Adrenal gland (tissue), 9 donors: ENCODE measurements at regions not wholly inside any gene's neighbourhood (a gene's known extent, or its start where the extent isn't known, plus 50 kb on each side); places are given as distances from the start of the nearest gene placed in this dataset.
"Not testable (repeated sequence)": the region's sequence is repeated elsewhere in the genome, so short reads cannot be mapped to it uniquely, and the experiment has no call there.

Experiments used
- DNase-seq, 7 donors: peaks; one replicate each; pipeline ENCODE4 v3.0.0-alpha.2; 2019 to 2020
- H3K27ac ChIP-seq, 5 donors: fragments of 200-600 bp; sonication (generic) in 4 of 5; 1 replicate in 3 of 5; 2 replicates in 2 of 5; pipeline versions ENCODE4 v1.5.1 to v1.8.0; 2016 to 2020; ENCODE audit warnings: mild to moderate bottlenecking in 1 of 5
- H3K27me3 ChIP-seq: fragments of 200-600 bp; 2 replicates; pipeline ENCODE4 v1.8.0; 2021
- H3K36me3 ChIP-seq, 2 donors: fragments of 200-600 bp; replicated peaks in 1 of 2; 1 replicate in 1 of 2; 2 replicates in 1 of 2; pipeline versions ENCODE4 v1.5.1 to v1.8.0; 2018 to 2022
- H3K4me1 ChIP-seq, 2 donors: fragments of 200-600 bp; replicated peaks in 1 of 2; 1 replicate in 1 of 2; 2 replicates in 1 of 2; pipeline versions ENCODE4 v1.5.1 to v1.8.0; 2018 to 2021
- H3K4me3 ChIP-seq, 4 donors: fragments of 200-600 bp; sonication (generic) in 3 of 4; one replicate each; pipeline ENCODE4 v1.5.1; 2016 to 2018
- H3K9me3 ChIP-seq, 3 donors: fragments of 200-600 bp; sonication (generic) in 1 of 3; replicated peaks in 1 of 3; 1 replicate in 2 of 3; 2 replicates in 1 of 3; pipeline versions ENCODE4 v1.5.1 to v1.8.0; 2016 to 2021
- POLR2A ChIP-seq, 2 donors: fragments of 450-650 bp; IDR thresholded peaks; one replicate each; pipeline ENCODE4 v1.6.1; 2017; ENCODE audit warnings: antibody characterized with exemption in 2 of 2, mild to moderate bottlenecking in 2 of 2, moderate library complexity in 1 of 2
- WGBS, 4 donors: extraction: QIAGEN DNeasy Blood & Tissue Kit in 2 of 4; methylation state at CpG; one replicate each; pipeline versions ENCODE4 v1.1.5 to v1.1.7; 2013 to 2017; 5-methylcytosine and 5-hydroxymethylcytosine counted together
- intact Hi-C, 2 donors: fragments of 100-400 bp; cut with DNase I; formaldehyde crosslinking; loops; one replicate each; pipeline versions ENCODE4 v1.14.1 to v1.15.0; 2022 to 2023
- TF ChIP-seq, protein P1 (sequence below), 6 experiments: fragments of 450-650 bp in 4 of 6; fragments of 200-600 bp in 2 of 6; sonication (generic) in 1 of 6; IDR thresholded peaks; 1 replicate in 5 of 6; 2 replicates in 1 of 6; pipeline versions ENCODE4 v1.5.1 to v1.8.0; 2016 to 2021; ENCODE audit warnings: antibody characterized with exemption in 6 of 6, mild to moderate bottlenecking in 2 of 6, moderate library complexity in 1 of 6
- donor health status: healthy with polysubstance abuse.
- donor health status: Bipolar disorder and iron deficiency.
- donor health status: DM: yes; HTN: yes; CAD: no.
- donor health status: DM: no; HTN: no; CAD: no.
- donor health status: DM: no; HTN: no; CAD: no.

GRCh38 chr12:124088217-124088907 is 115.3 kb downstream of the ZNF664 start:
- intact Hi-C loops, result no loop called here
- no peak overlapping the region for H3K4me3 ChIP-seq
- no peak overlapping the region for H3K27ac ChIP-seq
- no peaks in the 10 kb centered on the region for H3K4me1 ChIP-seq
- TF ChIP-seq POLR2A (IDR thresholded peaks at IDR 0.05), result no peak
- TF ChIP-seq, protein P1, sequence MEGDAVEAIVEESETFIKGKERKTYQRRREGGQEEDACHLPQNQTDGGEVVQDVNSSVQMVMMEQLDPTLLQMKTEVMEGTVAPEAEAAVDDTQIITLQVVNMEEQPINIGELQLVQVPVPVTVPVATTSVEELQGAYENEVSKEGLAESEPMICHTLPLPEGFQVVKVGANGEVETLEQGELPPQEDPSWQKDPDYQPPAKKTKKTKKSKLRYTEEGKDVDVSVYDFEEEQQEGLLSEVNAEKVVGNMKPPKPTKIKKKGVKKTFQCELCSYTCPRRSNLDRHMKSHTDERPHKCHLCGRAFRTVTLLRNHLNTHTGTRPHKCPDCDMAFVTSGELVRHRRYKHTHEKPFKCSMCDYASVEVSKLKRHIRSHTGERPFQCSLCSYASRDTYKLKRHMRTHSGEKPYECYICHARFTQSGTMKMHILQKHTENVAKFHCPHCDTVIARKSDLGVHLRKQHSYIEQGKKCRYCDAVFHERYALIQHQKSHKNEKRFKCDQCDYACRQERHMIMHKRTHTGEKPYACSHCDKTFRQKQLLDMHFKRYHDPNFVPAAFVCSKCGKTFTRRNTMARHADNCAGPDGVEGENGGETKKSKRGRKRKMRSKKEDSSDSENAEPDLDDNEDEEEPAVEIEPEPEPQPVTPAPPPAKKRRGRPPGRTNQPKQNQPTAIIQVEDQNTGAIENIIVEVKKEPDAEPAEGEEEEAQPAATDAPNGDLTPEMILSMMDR (IDR thresholded peaks at IDR 0.05), result no peak
- H3K27me3 ChIP-seq, result no peaks in the 10 kb centered on the region
- no peak for DNase-seq
- H3K9me3 ChIP-seq, result no peaks in the 10 kb centered on the region
- H3K36me3 ChIP-seq, result no peaks in the 10 kb centered on the region
- 80 to 87% (median 85%) methylated on average over 16 of the region's 16 CpGs for WGBS, 4 donors

GRCh38 chr12:124089181-124089914 is 116.3 kb downstream of the ZNF664 start:
- intact Hi-C loops, H3K4me3 ChIP-seq: not testable (repeated sequence)

DNA sequence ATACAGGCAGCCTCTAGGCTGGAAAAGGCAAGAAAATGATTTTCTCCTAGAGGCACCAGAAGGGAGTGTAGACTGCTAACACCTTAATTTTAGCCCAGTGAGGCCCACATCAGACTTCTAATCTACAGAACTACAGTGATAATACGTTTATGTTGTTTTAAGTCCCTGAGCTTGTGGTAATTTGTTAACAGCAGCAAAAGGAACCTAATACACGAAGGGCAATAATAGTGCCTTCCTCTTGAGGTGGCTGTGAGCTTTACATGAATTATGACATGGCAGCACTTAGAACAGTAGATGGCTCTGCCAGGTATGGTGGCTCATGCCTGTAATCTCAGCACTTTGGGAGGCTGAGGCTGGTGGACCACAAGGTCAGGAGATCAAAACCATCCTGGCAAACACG is 118.8 kb downstream of the ZNF664 start:
- DNase-seq, result no peak
- no peaks in the 10 kb centered on the region for H3K4me1 ChIP-seq
- WGBS, 4 donors, result 79 to 94% (median 87%) methylated on average over 3 of the region's 3 CpGs
- no peaks in the 10 kb centered on the region for H3K9me3 ChIP-seq
- intact Hi-C loops, result no loop called here
- TF ChIP-seq, protein P1 (IDR thresholded peaks at IDR 0.05), result no peak
- no peak for TF ChIP-seq POLR2A (IDR thresholded peaks at IDR 0.05)
- H3K27ac ChIP-seq, result no peak overlapping the region
- H3K4me3 ChIP-seq, result no peak overlapping the region
- H3K36me3 ChIP-seq, result no peaks in the 10 kb centered on the region
- H3K27me3 ChIP-seq, result no peaks in the 10 kb centered on the region

More at GRCh38 chr12:124089181-124089914, 116.3 kb downstream of the ZNF664 start:
- not testable (repeated sequence) for H3K4me1 ChIP-seq, H3K27me3 ChIP-seq, H3K27ac ChIP-seq, DNase-seq, H3K36me3 ChIP-seq, H3K9me3 ChIP-seq
- WGBS, 4 donors, result 91 to 96% (median 95%) methylated on average over 7 to 8 of the region's 11 CpGs

GRCh38 chr12:124092532-124092931 is 119.5 kb downstream of the ZNF664 start:
- H3K27me3 ChIP-seq, H3K36me3 ChIP-seq, H3K27ac ChIP-seq, H3K4me3 ChIP-seq, DNase-seq, H3K9me3 ChIP-seq, intact Hi-C loops, H3K4me1 ChIP-seq: not testable (repeated sequence)

- DNase-seq, result no peak
- intact Hi-C loops, result no loop called here
- H3K27me3 ChIP-seq, result no peaks in the 10 kb centered on the region
Measured at GRCh38 chr12:124093297-124093696, 120.3 kb downstream of the ZNF664 start.

More at GRCh38 chr12:124093297-124093696, 120.3 kb downstream of the ZNF664 start:
- no peaks in the 10 kb centered on the region for H3K4me1 ChIP-seq
- no peak overlapping the region for H3K4me3 ChIP-seq
- no peaks in the 10 kb centered on the region for H3K9me3 ChIP-seq
- no peak for TF ChIP-seq POLR2A (IDR thresholded peaks at IDR 0.05)
- TF ChIP-seq, protein P1 (IDR thresholded peaks at IDR 0.05), result no peak
- H3K36me3 ChIP-seq, result no peaks in the 10 kb centered on the region
- no peak overlapping the region for H3K27ac ChIP-seq
